Loucy (cell line): ENCODE measurements at regions not wholly inside any gene's neighbourhood (a gene's known extent, or its start where the extent isn't known, plus 50 kb on each side); places are given as distances from the start of the nearest gene placed in this dataset.

Source experiments
- H2AFZ ChIP-seq: fragments of 200-600 bp; sonication (generic); 2 replicates; pipeline ENCODE4 v1.6.0; 2016; ENCODE audit warnings: antibody characterized with exemption, mild to moderate bottlenecking, low read length, moderate library complexity
- H3F3A ChIP-seq: fragments of 200-600 bp; 2 replicates; pipeline ENCODE4 v1.6.0; 2016; ENCODE audit warnings: antibody characterized with exemption, low read depth, mild to moderate bottlenecking
- H3K27me3 ChIP-seq: fragments of 200-600 bp; sonication (generic); 2 replicates; pipeline ENCODE4 v1.6.1; 2014; ENCODE audit warnings: low read length, mild to moderate bottlenecking; ENCODE audit not compliant: insufficient read depth, poor library complexity, severe bottlenecking
- H3K36me3 ChIP-seq: fragments of 200-600 bp; sonication (generic); 2 replicates; pipeline ENCODE4 v1.6.1; 2016; ENCODE audit warnings: low read length; ENCODE audit not compliant: insufficient read depth
- H3K4me1 ChIP-seq: fragments of 200-600 bp; sonication (generic); 2 replicates; pipeline ENCODE4 v1.5.1; 2014; ENCODE audit warnings: low read length, mild to moderate bottlenecking; ENCODE audit not compliant: insufficient read depth, poor library complexity, severe bottlenecking
- H3K4me2 ChIP-seq: fragments of 200-600 bp; sonication (generic); 2 replicates; pipeline ENCODE4 v1.6.0; 2014; ENCODE audit warnings: antibody characterized with exemption, low read length, low read depth, mild to moderate bottlenecking; ENCODE audit not compliant: poor library complexity, severe bottlenecking
- H3K4me3 ChIP-seq: fragments of 200-600 bp; sonication (generic); 2 replicates; pipeline ENCODE4 v1.5.1; 2014; ENCODE audit warnings: low read length, mild to moderate bottlenecking, mixed read lengths; ENCODE audit not compliant: poor library complexity, severe bottlenecking
- H3K79me2 ChIP-seq: fragments of 200-600 bp; sonication (generic); 2 replicates; pipeline ENCODE4 v1.6.1; 2014; ENCODE audit warnings: low read length; ENCODE audit not compliant: insufficient read depth
- H3K9ac ChIP-seq: fragments of 200-600 bp; sonication (generic); 2 replicates; pipeline ENCODE4 v1.6.0; 2014; ENCODE audit warnings: mild to moderate bottlenecking, low read depth, low read length, moderate library complexity; ENCODE audit not compliant: poor library complexity, severe bottlenecking
- H3K9me2 ChIP-seq: fragments of 200-600 bp; sonication (generic); replicated peaks from 2 replicates; pipeline ENCODE4 v1.6.1; 2016; ENCODE audit warnings: low read depth, low read length, mixed read lengths
- H3K9me3 ChIP-seq: fragments of 200-600 bp; sonication (generic); 2 replicates; pipeline ENCODE4 v1.6.1; 2014; ENCODE audit warnings: mild to moderate bottlenecking, antibody characterized with exemption, low read length, low read depth; ENCODE audit not compliant: insufficient read depth
- H4K20me1 ChIP-seq: fragments of 200-600 bp; sonication (generic); 2 replicates; pipeline ENCODE4 v1.6.0; 2014; ENCODE audit warnings: antibody characterized with exemption, low read length, mild to moderate bottlenecking; ENCODE audit not compliant: insufficient read depth, poor library complexity, severe bottlenecking
- CTCF ChIP-seq: fragments of 200-600 bp; sonication (generic); conservative IDR thresholded peaks from 2 replicates; pipeline ENCODE4 v1.5.1; 2014; ENCODE audit warnings: mild to moderate bottlenecking, antibody characterized with exemption, low read length
- EZH2phosphoT487 ChIP-seq: fragments of 200-600 bp; IDR thresholded peaks from 2 replicates; pipeline ENCODE4 v1.6.1; 2018; ENCODE audit warnings: antibody characterized with exemption, mild to moderate bottlenecking, moderate library complexity, borderline replicate concordance

GRCh38 chr3:28089527-28089897, 151.9 kb upstream of the CMC1 start:
- no peaks in the 10 kb centered on the region for H3F3A ChIP-seq
- H3K9me2 ChIP-seq = no peaks in the 10 kb centered on the region
- no peaks in the 10 kb centered on the region for H3K79me2 ChIP-seq
- no peak overlapping the region for H3K9ac ChIP-seq
- no peaks in the 10 kb centered on the region for H3K4me1 ChIP-seq
- TF ChIP-seq EZH2phosphoT487 (no peak), CTCF (no peak)
- no peaks in the 10 kb centered on the region for H4K20me1 ChIP-seq
- H3K4me3 ChIP-seq = no peak overlapping the region
- peaks cover 4% of the 10 kb centered on the region; the same call in 1 of the 2 replicates for H3K9me3 ChIP-seq
- no peak overlapping the region for H3K4me2 ChIP-seq
- no peaks in the 10 kb centered on the region for H3K27me3 ChIP-seq
- H2AFZ ChIP-seq = no peak overlapping the region
- no peaks in the 10 kb centered on the region for H3K36me3 ChIP-seq

DNA sequence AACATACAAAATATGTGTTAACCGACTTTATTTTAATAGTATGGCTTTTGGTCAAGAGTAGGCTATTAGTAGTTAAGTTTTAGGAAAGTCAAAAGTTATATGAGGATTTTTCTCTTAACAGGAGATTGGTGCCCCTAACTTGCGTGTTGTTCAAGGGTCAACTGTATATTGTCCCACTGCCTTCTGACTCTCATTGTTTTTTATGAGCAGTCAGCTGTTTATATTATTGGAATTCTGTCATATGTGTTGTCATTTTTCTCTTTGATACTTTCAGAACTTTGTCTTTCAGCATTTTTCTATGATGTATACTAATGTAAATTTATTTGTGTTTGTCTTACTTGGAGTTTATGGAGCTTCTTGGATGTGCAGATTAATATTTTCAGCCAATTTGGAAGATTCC, 142.1 kb upstream of the CMC1 start:
- TF ChIP-seq CTCF = no peak
- TF ChIP-seq EZH2phosphoT487 = no peak

DNA sequence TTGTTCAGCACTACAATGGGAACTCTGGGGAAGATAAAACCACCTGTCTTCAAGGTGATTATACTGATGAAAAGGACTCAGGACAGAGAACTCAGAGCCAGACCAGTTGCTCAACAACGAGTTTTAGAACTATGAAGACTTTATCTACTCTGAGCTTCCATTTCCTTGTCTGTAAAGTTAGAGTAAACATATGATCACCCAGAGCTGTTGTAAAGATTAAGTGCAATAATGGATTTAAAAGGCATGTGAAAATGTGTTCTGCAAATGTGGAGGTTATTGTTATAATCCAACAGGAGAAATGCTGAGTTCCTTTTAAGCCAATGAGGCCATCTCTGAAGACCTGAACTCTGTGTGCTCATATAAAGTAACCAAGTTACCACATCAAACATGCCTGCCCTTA, 139.7 kb upstream of the CMC1 start:
- H3K4me2 ChIP-seq = no peak overlapping the region
- H3K4me3 ChIP-seq = no peak overlapping the region
- TF ChIP-seq EZH2phosphoT487 (no peak), CTCF (no peak)
- H3K9ac ChIP-seq = no peak overlapping the region
- no peaks in the 10 kb centered on the region for H3K27me3 ChIP-seq
- H3K4me1 ChIP-seq = peaks cover 8% of the 10 kb centered on the region
- peaks cover 17% of the 10 kb centered on the region for H3K9me3 ChIP-seq
- no peaks in the 10 kb centered on the region for H3F3A ChIP-seq
- no peaks in the 10 kb centered on the region for H3K9me2 ChIP-seq
- H4K20me1 ChIP-seq = no peaks in the 10 kb centered on the region
- no peaks in the 10 kb centered on the region for H3K36me3 ChIP-seq
- 0 out of 2 replicates have a peak overlapping the region, but pooled peaks have one; percentile 3 for H2AFZ ChIP-seq
- no peaks in the 10 kb centered on the region for H3K79me2 ChIP-seq

More for the DNA sequence above, 142.1 kb upstream of the CMC1 start:
- Histone ChIP-seq H3K4me1 (peaks cover 8% of the 10 kb centered on the region), H3K36me3 (no peaks in the 10 kb centered on the region), H3K27me3 (no peaks in the 10 kb centered on the region), H3K9ac (no peak overlapping the region), H2AFZ (no peak overlapping the region), H3K9me2 (no peaks in the 10 kb centered on the region), H3K4me3 (no peak overlapping the region), H3K79me2 (no peaks in the 10 kb centered on the region), H4K20me1 (no peaks in the 10 kb centered on the region), H3K9me3 (peaks cover 18% of the 10 kb centered on the region), H3K4me2 (no peak overlapping the region), H3F3A (no peaks in the 10 kb centered on the region)
